ENCODE measurements at regions not wholly inside any gene's neighbourhood (a gene's known extent, or its start where the extent isn't known, plus 50 kb on each side); places are given as distances from the start of the nearest gene placed in this dataset.

- H3K9me3 ChIP-seq (ENCODE audit: insufficient read depth, low read depth, low read length) = peaks cover 4% of the 10 kb centered on the region
- no peak overlapping the region for H3K9ac ChIP-seq (ENCODE audit: low read length)
- no peak overlapping the region for H2BK5ac ChIP-seq (ENCODE audit: low read depth, low read length, poor library complexity)
- no peak overlapping the region for H3K4me2 ChIP-seq (ENCODE audit: low read length)
- H3K14ac ChIP-seq (ENCODE audit: low read length) = no peak overlapping the region
- H4K12ac ChIP-seq (ENCODE audit: low read depth, low read length) = no peak overlapping the region
- H4K91ac ChIP-seq (ENCODE audit: low read depth, low read length) = no peak overlapping the region
- no peak overlapping the region for H2BK120ac ChIP-seq (ENCODE audit: insufficient read depth, low read length, poor library complexity)
- WGBS (ENCODE audit: extremely low coverage, insufficient coverage, insufficient read length) = no CpG with 5 or more reads among the region's 5 CpGs
- no peak overlapping the region for H2AK5ac ChIP-seq (ENCODE audit: low read length)
- H2BK12ac ChIP-seq (ENCODE audit: low read length) = no peak overlapping the region
- no peak overlapping the region for H2AFZ ChIP-seq (ENCODE audit: insufficient read depth, low read length, poor library complexity)
- H3K27me3 ChIP-seq (ENCODE audit: insufficient read depth, low read length) = no peaks in the 10 kb centered on the region
- no peak overlapping the region for H4K8ac ChIP-seq (ENCODE audit: low read depth, low read length)
- H3K27ac ChIP-seq (ENCODE audit: low read depth, low read length) = no peak overlapping the region
- no peaks in the 10 kb centered on the region for H3K79me2 ChIP-seq (ENCODE audit: control insufficient read depth, insufficient read depth, low read length, poor library complexity)
- no peak overlapping the region for H3K23ac ChIP-seq (ENCODE audit: low read length)
- H3K79me1 ChIP-seq (ENCODE audit: low read length) = no peaks in the 10 kb centered on the region
- no peak for DNase-seq
- no peaks in the 10 kb centered on the region for H3K36me3 ChIP-seq (ENCODE audit: control insufficient read depth in 1 of 2, insufficient read depth in 2 of 2, low read length in 2 of 2)
- no peaks in the 10 kb centered on the region for H3K4me1 ChIP-seq (ENCODE audit: control insufficient read depth in 1 of 2, insufficient read depth in 2 of 2, low read length in 2 of 2)
- no peak overlapping the region for H3K18ac ChIP-seq (ENCODE audit: low read length)
- no peak overlapping the region for H3K4me3 ChIP-seq (ENCODE audit: low read depth, low read length)
- no peak overlapping the region for H3K4ac ChIP-seq (ENCODE audit: low read depth, low read length)
These were observed 515.6 kb upstream of the ACO1 start for GRCh38 chr9:31868830-31869229.

- no peak overlapping the region for H2BK120ac ChIP-seq (ENCODE audit: insufficient read depth, low read length, poor library complexity)
- H3K4me2 ChIP-seq (ENCODE audit: low read length) = no peak overlapping the region
- H4K8ac ChIP-seq (ENCODE audit: low read depth, low read length) = no peak overlapping the region
- no peaks in the 10 kb centered on the region for H3K36me3 ChIP-seq (ENCODE audit: control insufficient read depth in 1 of 2, insufficient read depth in 2 of 2, low read length in 2 of 2)
- no peak overlapping the region for H3K27ac ChIP-seq (ENCODE audit: low read depth, low read length)
- H3K23ac ChIP-seq (ENCODE audit: low read length) = no peak overlapping the region
- H2BK12ac ChIP-seq (ENCODE audit: low read length) = no peak overlapping the region
- H2AK5ac ChIP-seq (ENCODE audit: low read length) = no peak overlapping the region
- no peak overlapping the region for H3K18ac ChIP-seq (ENCODE audit: low read length)
- H3K4ac ChIP-seq (ENCODE audit: low read depth, low read length) = no peak overlapping the region
- WGBS (ENCODE audit: extremely low coverage, insufficient coverage, insufficient read length) = no CpG with 5 or more reads among the region's 2 CpGs
- no peak overlapping the region for H4K91ac ChIP-seq (ENCODE audit: low read depth, low read length)
- H2AFZ ChIP-seq (ENCODE audit: insufficient read depth, low read length, poor library complexity) = no peak overlapping the region
- DNase-seq = no peak
- no peak overlapping the region for H3K4me3 ChIP-seq (ENCODE audit: low read depth, low read length)
- no peak overlapping the region for H4K12ac ChIP-seq (ENCODE audit: low read depth, low read length)
- no peak overlapping the region for H3K14ac ChIP-seq (ENCODE audit: low read length)
- H3K4me1 ChIP-seq (ENCODE audit: control insufficient read depth in 1 of 2, insufficient read depth in 2 of 2, low read length in 2 of 2) = no peaks in the 10 kb centered on the region
- peaks cover 4% of the 10 kb centered on the region for H3K9me3 ChIP-seq (ENCODE audit: insufficient read depth, low read depth, low read length)
- H2BK5ac ChIP-seq (ENCODE audit: low read depth, low read length, poor library complexity) = no peak overlapping the region
- no peak overlapping the region for H3K9ac ChIP-seq (ENCODE audit: low read length)
- H3K79me1 ChIP-seq (ENCODE audit: low read length) = no peaks in the 10 kb centered on the region
- H3K79me2 ChIP-seq (ENCODE audit: control insufficient read depth, insufficient read depth, low read length, poor library complexity) = no peaks in the 10 kb centered on the region
- no peaks in the 10 kb centered on the region for H3K27me3 ChIP-seq (ENCODE audit: insufficient read depth, low read length)
These were observed 514.2 kb upstream of the ACO1 start for GRCh38 chr9:31870276-31870675.

- WGBS (ENCODE audit: extremely low coverage, insufficient coverage, insufficient read length) = no CpG with 5 or more reads among the region's 7 CpGs
- Histone ChIP-seq H3K27me3 (ENCODE audit: insufficient read depth, low read length) (no peaks in the 10 kb centered on the region), H3K9me3 (ENCODE audit: insufficient read depth, low read depth, low read length) (peaks cover 4% of the 10 kb centered on the region), H3K4me3 (ENCODE audit: low read depth, low read length) (no peak overlapping the region), H4K8ac (ENCODE audit: low read depth, low read length) (no peak overlapping the region), H3K4me1 (ENCODE audit: control insufficient read depth in 1 of 2, insufficient read depth in 2 of 2, low read length in 2 of 2) (no peaks in the 10 kb centered on the region), H3K4me2 (ENCODE audit: low read length) (no peak overlapping the region), H3K27ac (ENCODE audit: low read depth, low read length) (no peak overlapping the region), H2BK5ac (ENCODE audit: low read depth, low read length, poor library complexity) (no peak overlapping the region), H4K12ac (ENCODE audit: low read depth, low read length) (no peak overlapping the region), H3K4ac (ENCODE audit: low read depth, low read length) (no peak overlapping the region), H3K14ac (ENCODE audit: low read length) (no peak overlapping the region), H3K9ac (ENCODE audit: low read length) (no peak overlapping the region), H2BK120ac (ENCODE audit: insufficient read depth, low read length, poor library complexity) (no peak overlapping the region), H2AFZ (ENCODE audit: insufficient read depth, low read length, poor library complexity) (no peak overlapping the region), H3K79me2 (ENCODE audit: control insufficient read depth, insufficient read depth, low read length, poor library complexity) (no peaks in the 10 kb centered on the region), H2AK5ac (ENCODE audit: low read length) (no peak overlapping the region), H3K36me3 (ENCODE audit: control insufficient read depth in 1 of 2, insufficient read depth in 2 of 2, low read length in 2 of 2) (no peaks in the 10 kb centered on the region), H3K18ac (ENCODE audit: low read length) (no peak overlapping the region), H2BK12ac (ENCODE audit: low read length) (no peak overlapping the region), H4K91ac (ENCODE audit: low read depth, low read length) (no peak overlapping the region), H3K23ac (ENCODE audit: low read length) (no peak overlapping the region), H3K79me1 (ENCODE audit: low read length) (no peaks in the 10 kb centered on the region)
- DNase-seq = no peak
These were observed 510.7 kb upstream of the ACO1 start for GRCh38 chr9:31873722-31874121.

- Histone ChIP-seq H3K4me3 (ENCODE audit: low read depth, low read length) (no peak overlapping the region), H3K27ac (ENCODE audit: low read depth, low read length) (no peak overlapping the region), H3K36me3 (ENCODE audit: control insufficient read depth in 1 of 2, insufficient read depth in 2 of 2, low read length in 2 of 2) (no peaks in the 10 kb centered on the region), H3K79me1 (ENCODE audit: low read length) (no peaks in the 10 kb centered on the region), H4K91ac (ENCODE audit: low read depth, low read length) (no peak overlapping the region), H2BK12ac (ENCODE audit: low read length) (no peak overlapping the region), H2AFZ (ENCODE audit: insufficient read depth, low read length, poor library complexity) (no peak overlapping the region), H2BK5ac (ENCODE audit: low read depth, low read length, poor library complexity) (no peak overlapping the region), H3K14ac (ENCODE audit: low read length) (no peak overlapping the region), H3K9ac (ENCODE audit: low read length) (no peak overlapping the region), H3K27me3 (ENCODE audit: insufficient read depth, low read length) (no peaks in the 10 kb centered on the region), H3K79me2 (ENCODE audit: control insufficient read depth, insufficient read depth, low read length, poor library complexity) (no peaks in the 10 kb centered on the region), H2AK5ac (ENCODE audit: low read length) (no peak overlapping the region), H3K18ac (ENCODE audit: low read length) (no peak overlapping the region), H3K4ac (ENCODE audit: low read depth, low read length) (no peak overlapping the region), H3K4me1 (ENCODE audit: control insufficient read depth in 1 of 2, insufficient read depth in 2 of 2, low read length in 2 of 2) (no peaks in the 10 kb centered on the region), H3K4me2 (ENCODE audit: low read length) (no peak overlapping the region), H2BK120ac (ENCODE audit: insufficient read depth, low read length, poor library complexity) (no peak overlapping the region), H4K12ac (ENCODE audit: low read depth, low read length) (no peak overlapping the region), H4K8ac (ENCODE audit: low read depth, low read length) (no peak overlapping the region), H3K23ac (ENCODE audit: low read length) (no peak overlapping the region), H3K9me3 (ENCODE audit: insufficient read depth, low read depth, low read length) (peaks cover under 1% of the 10 kb centered on the region)
- no peak for DNase-seq
- no CpG with 5 or more reads among the region's 4 CpGs for WGBS (ENCODE audit: extremely low coverage, insufficient coverage, insufficient read length)
These were observed 490.4 kb upstream of the ACO1 start for GRCh38 chr9:31894008-31894407.
